GM20000 (cell line): ENCODE measurements at regions not wholly inside any gene's neighbourhood (a gene's known extent, or its start where the extent isn't known, plus 50 kb on each side); places are given as distances from the start of the nearest gene placed in this dataset.

Experiments
- DNase-seq: peaks from one replicate; pipeline ENCODE4 v3.0.0; 2012; ENCODE audit warnings: low spot score
- TF ChIP-seq, protein P1 (sequence below): IDR thresholded peaks from 2 replicates; pipeline ENCODE4 v1.5.1; 2012; ENCODE audit warnings: mild to moderate bottlenecking, control low read depth; ENCODE audit errors: extremely low read depth, missing control alignments

DNA sequence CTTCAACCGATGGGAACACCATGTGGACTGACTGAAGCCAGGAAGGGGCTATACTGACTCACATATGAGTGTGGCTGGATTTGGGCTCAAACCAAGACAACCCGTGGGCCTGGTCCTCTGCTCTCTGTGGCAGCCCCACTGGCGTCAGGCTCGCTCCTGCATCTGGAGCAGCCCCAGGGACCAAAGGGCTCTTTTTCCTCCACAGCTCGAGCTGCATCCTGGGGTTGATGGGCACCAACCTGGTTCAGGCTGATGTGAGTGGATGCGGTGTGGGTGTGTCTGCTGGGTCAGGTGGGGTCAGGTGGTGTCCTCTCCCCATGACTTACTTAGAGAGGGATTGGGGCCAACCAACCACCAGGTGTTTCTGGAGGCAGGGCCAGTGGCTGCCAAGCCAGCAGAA lies 303.0 kb upstream of the AJAP1 start:
- TF ChIP-seq, protein P1, sequence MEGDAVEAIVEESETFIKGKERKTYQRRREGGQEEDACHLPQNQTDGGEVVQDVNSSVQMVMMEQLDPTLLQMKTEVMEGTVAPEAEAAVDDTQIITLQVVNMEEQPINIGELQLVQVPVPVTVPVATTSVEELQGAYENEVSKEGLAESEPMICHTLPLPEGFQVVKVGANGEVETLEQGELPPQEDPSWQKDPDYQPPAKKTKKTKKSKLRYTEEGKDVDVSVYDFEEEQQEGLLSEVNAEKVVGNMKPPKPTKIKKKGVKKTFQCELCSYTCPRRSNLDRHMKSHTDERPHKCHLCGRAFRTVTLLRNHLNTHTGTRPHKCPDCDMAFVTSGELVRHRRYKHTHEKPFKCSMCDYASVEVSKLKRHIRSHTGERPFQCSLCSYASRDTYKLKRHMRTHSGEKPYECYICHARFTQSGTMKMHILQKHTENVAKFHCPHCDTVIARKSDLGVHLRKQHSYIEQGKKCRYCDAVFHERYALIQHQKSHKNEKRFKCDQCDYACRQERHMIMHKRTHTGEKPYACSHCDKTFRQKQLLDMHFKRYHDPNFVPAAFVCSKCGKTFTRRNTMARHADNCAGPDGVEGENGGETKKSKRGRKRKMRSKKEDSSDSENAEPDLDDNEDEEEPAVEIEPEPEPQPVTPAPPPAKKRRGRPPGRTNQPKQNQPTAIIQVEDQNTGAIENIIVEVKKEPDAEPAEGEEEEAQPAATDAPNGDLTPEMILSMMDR: no peak
- no peak for DNase-seq

DNA sequence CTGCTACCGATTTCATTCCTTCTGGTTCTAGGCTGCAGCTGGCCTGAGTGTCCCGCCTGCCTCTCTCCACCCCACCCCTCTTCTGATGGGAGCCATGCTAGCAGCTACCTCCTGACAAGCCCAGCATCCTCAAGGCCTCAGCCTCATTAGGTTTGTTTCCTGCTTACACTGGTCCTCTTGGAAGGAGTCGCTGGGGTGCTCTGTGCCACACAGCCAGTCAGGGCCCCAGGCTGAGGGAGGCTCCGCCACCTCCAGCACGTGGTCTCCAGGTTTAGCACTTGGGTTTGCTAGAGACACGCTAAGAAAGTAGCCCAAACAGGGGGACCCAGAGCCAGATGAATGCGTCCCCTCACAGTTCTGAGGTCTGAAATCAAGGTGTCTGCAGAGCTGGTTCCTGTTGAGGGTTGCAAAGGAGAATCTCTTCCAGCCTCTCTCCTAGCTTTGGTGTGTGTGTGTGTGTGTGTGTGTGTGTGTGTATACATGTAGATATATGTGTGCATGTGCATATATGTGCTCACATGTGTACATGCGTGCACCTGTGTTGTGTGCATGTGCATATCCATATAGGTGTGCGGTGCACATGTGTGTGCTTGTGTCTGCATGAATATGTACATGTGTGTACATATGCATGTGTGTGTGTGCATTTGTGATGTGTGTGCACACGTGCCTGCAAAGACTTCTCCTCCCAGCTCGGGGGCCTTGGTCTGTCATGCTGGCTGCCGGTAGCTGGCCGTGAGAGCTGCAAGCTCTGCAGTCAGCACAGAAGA lies 301.1 kb upstream of the AJAP1 start:
- DNase-seq: no peak
- TF ChIP-seq, protein P1: no peak

DNA sequence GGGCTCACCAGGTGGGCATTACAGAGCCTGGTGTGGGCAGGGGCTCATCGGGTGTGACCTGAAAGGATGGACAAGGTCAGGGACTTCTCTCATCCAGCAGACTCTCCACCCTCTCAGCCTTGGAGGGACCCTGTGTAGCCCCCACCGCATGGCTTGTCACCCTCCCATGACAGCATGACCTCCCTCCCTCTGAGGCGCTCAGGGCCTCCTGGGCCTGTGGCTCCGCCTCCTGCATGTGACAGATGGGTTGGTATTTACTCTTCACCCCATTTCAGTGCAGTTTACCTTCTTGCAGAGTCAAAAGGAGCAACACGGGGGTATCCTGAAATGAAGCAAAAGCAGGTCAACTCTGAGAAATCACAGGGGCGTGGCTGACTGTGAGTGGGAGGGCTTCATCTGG lies 298.6 kb upstream of the AJAP1 start:
- TF ChIP-seq, protein P1: no peak

GRCh38 chr1:4362314-4363044 lies 291.9 kb upstream of the AJAP1 start:
- TF ChIP-seq, protein P1: no peak
- DNase-seq: no peak

More for the DNA sequence above, 298.6 kb upstream of the AJAP1 start:
- DNase-seq: no peak

GRCh38 chr1:4366091-4366490 lies 288.3 kb upstream of the AJAP1 start:
- no peak for DNase-seq
- TF ChIP-seq, protein P1: no peak

- DNase-seq: no peak
- TF ChIP-seq, protein P1: no peak
Measured at GRCh38 chr1:4367230-4367777, 287.1 kb upstream of the AJAP1 start.

- TF ChIP-seq, protein P1: no peak
- DNase-seq: no peak
Measured at GRCh38 chr1:4369335-4369734, 285.1 kb upstream of the AJAP1 start.
